Sciatic nerve (tissue), 2 donors: ENCODE measurements at regions not wholly inside any gene's neighbourhood (a gene's known extent, or its start where the extent isn't known, plus 50 kb on each side); places are given as distances from the start of the nearest gene placed in this dataset.
A peak's percentile ranks its signal among the peaks of the same experiment; 100 is the strongest.

Source experiments
- ATAC-seq: fragments of 200-7000 bp; cut with Tn5 transposase; one replicate; pipeline ENCODE4 v1.9.1; 2020; ENCODE audit warnings: mild to moderate bottlenecking, moderate library complexity
- DNase-seq: peaks from one replicate; pipeline ENCODE4 v3.0.0-alpha.2; 2020; ENCODE audit warnings: low spot score
- intact Hi-C: fragments of 100-400 bp; cut with DNase I; formaldehyde crosslinking; loops from one replicate; pipeline ENCODE4 v1.14.2; 2022
- donor health status: DM: no; HTN: no; CAD: no.
- donor health status: DM: no; HTN: no; CAD: no.

DNA sequence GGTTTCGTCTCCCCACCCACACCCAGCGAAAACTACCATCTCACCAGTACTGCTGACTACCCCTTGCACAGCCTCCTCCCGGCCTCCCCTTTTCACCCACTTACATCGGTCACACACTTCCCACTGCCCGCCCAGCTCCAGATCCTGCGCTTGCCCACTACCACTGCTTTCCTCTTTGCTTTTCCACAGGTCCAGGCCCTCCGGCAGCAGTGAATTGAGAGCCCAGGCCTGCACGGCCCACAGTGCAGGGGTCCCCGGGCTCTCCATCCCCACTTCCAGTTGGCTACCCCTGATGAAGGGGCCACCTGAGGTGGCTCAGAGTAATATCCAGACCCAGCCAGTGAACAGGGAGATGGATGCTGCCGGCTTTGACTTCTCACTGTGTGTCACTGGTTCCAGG, 120.2 kb upstream of the FSTL4 start:
- no peak for DNase-seq
- no peak for ATAC-seq
- intact Hi-C loops: no loop called here

- DNase-seq (no peak), ATAC-seq (no peak)
- intact Hi-C loops: no loop called here
Observed at GRCh38 chr5:133731951-133732350, 119.6 kb upstream of the FSTL4 start.

DNA sequence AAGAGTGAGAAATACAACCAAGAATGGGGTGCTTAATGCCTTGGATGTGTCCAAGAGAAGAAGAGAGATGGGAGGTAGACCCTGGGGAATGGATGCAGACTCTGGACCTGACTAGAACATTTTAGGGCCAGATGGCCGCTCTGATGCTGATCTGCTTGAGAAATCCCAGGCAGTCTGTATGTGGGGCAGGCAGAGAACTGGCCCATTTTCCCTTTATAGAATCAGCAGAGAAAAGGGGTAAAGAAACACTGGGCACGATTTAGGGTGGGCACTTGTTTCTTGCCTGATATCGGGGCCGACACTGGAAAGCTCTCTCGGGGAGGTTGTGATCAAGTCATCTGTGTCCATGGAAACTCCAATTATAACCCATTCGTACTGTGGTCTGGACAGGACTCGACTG, 118.5 kb upstream of the FSTL4 start:
- ATAC-seq (no peak), DNase-seq (no peak)
- intact Hi-C loops: no loop called here

- intact Hi-C loops: no loop called here
- no peak for ATAC-seq
- DNase-seq: no peak
Observed at GRCh38 chr5:133730346-133730745, 118.0 kb upstream of the FSTL4 start.

DNA sequence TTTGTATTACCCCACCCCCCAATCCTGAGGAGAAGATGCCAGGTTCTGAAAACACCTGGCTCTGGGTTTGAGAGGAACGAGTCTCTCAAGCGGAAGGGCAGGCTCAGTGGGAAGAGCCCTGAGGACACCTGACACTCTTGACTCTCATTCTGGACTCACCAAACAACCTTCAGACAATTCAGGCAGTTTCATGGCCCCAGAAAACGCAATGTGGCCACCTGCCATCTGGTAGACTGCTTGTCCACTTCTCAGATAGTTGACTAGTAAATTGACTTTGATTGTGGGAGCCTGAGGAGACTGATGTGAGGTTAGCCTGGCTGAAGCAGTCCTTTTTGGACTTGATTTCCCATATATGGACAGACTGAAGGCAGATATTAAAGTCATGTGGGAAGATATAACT, 117.5 kb upstream of the FSTL4 start:
- intact Hi-C loops: no loop called here
- DNase-seq (no peak), ATAC-seq (no peak)

- intact Hi-C loops: no loop called here
- ATAC-seq: no peak
- DNase-seq: no peak
Observed at GRCh38 chr5:133728475-133728874, 116.1 kb upstream of the FSTL4 start.

DNA sequence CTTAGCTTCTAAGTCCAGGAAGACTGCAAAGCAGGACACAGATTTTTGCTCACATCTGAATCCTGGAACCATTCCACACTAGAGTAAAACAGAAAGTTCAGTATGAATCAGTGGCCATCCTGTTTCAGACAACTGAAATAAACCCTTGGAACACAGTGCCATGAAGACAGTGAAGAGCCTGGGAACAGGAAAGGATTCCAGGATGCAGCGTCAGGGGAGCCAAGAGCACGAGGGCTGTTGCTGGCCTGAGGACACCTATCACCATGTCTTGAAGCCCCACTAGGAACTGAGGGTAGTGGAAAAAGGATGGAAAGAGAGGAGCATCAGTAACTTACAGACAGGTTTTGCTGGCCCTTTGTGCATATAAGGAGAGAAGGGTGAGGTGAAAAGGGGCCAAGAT, 115.3 kb upstream of the FSTL4 start:
- intact Hi-C loops: no loop called here
- DNase-seq (no peak), ATAC-seq (no peak)

- intact Hi-C loops: no loop called here
- DNase-seq (peak; percentile 30), ATAC-seq (no peak)
Observed at GRCh38 chr5:133723651-133724366, 111.5 kb upstream of the FSTL4 start.

GRCh38 chr5:133723126-133723525, 110.8 kb upstream of the FSTL4 start:
- peak; percentile 17 for DNase-seq
- intact Hi-C loops: no loop called here
- no peak for ATAC-seq

- no peak for ATAC-seq
- DNase-seq: no peak
- intact Hi-C loops: no loop called here
Observed at GRCh38 chr5:133721365-133721764, 109.0 kb upstream of the FSTL4 start.

DNA sequence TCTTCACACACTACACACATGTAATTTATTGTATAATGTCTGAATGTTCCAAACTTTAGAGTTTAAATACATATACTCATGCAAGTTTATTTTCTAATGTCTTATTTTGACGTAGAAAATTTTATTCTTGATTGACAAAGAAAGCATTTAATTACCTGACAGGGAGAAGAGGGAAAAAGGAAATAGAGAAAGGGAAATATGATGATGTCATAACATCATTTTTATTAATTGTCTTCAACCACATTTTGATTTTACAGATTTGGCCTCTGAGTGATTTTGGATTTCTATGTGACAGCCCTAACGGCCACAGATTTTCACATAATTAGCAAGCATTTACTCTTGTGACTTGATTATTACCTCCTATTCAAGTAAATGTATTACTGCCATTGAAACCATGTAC, 106.1 kb upstream of the FSTL4 start:
- intact Hi-C loops: no loop called here
- ATAC-seq: no peak
- no peak for DNase-seq

DNA sequence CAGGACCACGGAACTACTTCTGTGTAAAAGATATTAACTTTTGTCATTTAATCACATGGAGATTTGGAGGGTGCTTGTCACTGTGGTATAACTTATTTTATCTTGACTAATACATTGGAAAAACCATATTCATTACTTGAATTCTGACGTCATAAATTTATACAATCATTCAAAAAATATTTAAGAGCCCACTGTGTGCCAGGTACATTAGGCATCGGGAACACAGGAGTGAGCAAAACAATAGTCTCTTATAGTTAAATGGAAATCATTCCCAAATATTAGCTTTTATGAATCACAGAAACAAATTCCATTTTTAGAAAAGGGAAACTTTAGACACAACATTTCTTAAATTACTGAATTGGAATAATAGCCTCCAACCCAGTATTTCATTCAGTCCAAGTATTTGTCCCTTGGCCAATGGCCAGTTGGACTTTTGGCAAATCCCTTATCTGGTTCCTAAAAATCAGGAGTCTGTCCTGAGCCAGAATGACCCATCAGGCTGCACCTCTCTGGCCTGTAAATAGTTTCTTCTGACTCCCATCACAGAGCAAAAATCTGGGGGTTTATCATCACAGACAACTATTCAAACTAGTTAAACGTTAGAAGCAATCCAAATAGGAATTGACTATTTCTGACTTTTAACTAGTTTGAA, 104.3 kb upstream of the FSTL4 start:
- ATAC-seq (no peak), DNase-seq (no peak)
- intact Hi-C loops: no loop called here

DNA sequence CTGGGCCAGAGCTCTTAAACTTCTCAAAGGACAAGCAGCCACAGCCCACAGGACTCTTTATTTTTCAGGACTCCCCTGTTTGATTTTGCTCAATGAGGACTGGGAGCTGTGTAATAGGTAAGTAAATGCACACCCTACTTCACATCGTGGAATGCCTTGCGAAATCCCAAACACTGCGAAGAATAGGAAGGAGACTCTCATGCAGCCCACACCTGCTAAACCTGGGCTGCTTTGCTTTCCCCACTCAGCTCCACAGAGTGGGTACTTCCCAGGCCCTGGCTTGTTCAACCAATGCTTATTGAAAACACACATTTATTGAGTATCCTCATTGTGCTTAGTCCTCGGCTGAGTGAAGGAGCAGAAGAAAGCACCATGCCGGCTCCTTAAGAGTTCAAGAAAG, 103.3 kb upstream of the FSTL4 start:
- DNase-seq (no peak), ATAC-seq (no peak)
- intact Hi-C loops: no loop called here

DNA sequence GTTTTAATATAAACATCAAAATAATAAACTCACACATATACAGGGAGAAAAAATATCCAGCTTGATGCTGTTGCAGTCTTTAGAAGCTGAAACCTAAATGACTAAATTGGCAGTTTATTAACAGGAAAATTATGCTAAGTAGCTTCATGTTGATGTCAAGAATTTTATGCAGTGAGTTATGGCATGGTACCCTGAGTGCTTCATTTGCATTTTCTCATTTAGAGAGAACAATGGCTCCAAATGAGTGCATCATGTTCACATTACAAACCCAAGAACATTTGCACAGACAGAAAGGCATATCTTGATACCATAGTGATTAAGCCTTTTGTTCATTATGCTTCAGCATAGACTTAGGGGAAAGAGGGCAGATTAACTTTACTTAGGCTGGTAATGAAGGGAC, 102.9 kb upstream of the FSTL4 start:
- intact Hi-C loops: no loop called here
- no peak for DNase-seq
- ATAC-seq: no peak

GRCh38 chr5:133714161-133714915, 102.0 kb upstream of the FSTL4 start:
- DNase-seq (peak; percentile 39), ATAC-seq (no peak)
- intact Hi-C loops: no loop called here

DNA sequence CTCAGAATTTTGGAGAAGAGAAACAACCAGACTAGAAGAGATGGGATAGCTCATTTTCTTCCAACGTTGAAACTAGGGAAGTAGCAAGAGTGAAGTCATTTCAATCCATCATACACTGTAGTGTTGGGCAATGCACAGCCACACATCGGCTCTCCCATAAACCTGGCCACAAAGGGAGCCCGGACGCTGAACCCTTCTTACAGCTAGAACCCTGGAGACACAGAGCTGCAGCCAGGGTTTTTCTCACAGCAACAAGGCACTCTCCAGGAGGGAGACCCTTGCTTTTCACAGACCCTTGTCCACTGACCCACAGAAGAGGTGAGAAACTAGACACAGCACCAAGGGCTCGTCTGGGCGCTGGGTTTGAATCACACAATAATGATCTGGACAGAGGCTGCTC, 101.4 kb upstream of the FSTL4 start:
- intact Hi-C loops: no loop called here
- no peak for ATAC-seq
- peak; percentile 28 for DNase-seq

DNA sequence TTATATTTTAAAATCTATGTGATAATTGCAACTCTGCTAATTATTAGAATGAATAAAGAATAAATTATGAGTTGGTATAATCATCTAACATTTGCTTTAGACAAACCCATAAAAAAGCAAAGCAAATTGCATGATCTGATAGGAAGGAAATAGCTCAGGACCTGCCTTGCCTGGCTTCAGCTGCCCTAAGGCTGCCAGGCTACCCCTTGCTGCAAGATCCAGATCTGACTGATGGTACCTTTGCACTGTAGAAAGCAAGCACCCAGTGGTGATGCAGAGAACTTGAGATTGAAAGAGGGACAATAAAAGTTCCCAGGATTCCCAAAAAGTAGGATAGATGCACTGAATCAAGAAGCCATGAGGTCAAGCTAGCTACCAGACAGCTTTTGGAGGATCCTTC, 100.9 kb upstream of the FSTL4 start:
- ATAC-seq (no peak), DNase-seq (no peak)
- intact Hi-C loops: no loop called here

DNA sequence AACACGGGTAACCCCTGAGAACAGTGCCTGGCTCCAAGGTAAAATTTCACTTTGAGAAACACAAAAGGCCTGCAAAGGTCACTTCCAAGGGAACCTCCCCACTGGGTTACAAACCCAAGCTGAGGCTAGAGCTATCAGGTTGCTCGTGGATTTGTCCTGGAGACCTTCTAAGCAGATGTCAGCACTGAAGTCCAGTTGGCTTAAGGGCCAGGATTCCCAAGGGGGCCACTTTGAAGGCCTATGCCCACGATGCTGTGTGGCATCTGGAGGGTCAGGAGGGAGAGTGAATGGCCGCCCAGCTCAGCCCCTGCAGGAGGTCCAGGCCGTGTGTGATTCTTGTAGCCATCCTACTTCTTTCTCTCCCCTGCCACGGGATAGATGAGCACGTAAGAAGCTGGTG, 100.2 kb upstream of the FSTL4 start:
- peak; percentile 44 for DNase-seq
- intact Hi-C loops: no loop called here
- ATAC-seq: no peak

- intact Hi-C loops: no loop called here
- DNase-seq: peak; percentile 37
- ATAC-seq: peak; percentile 76
Observed at GRCh38 chr5:133709209-133709725, 96.9 kb upstream of the FSTL4 start.

- DNase-seq (peak; percentile 30), ATAC-seq (no peak)
- intact Hi-C loops: no loop called here
Observed at GRCh38 chr5:133708331-133708850, 96.0 kb upstream of the FSTL4 start.
